ENCODE measurements at regions not wholly inside any gene's neighbourhood (a gene's known extent, or its start where the extent isn't known, plus 50 kb on each side); places are given as distances from the start of the nearest gene placed in this dataset.

- intact Hi-C loops (cut with DNase I): no loop called here
- Histone ChIP-seq H3K36me3 (no peaks in the 10 kb centered on the region), H3K4me1 (no peaks in the 10 kb centered on the region), H3K27me3 (no peaks in the 10 kb centered on the region), H3K4me3 (no peak overlapping the region), H3K9me3 (no peaks in the 10 kb centered on the region), H3K27ac (no peak overlapping the region)
- DNase-seq (ENCODE audit: extremely low spot score in 2 of 2): no peak
- TF ChIP-seq CTCF (IDR thresholded peaks at IDR 0.05) (no peak), POLR2AphosphoS5 (IDR thresholded peaks at IDR 0.05; ENCODE audit: insufficient read depth in 1 of 2, low read depth in 1 of 2) (no peak), POLR2A (IDR thresholded peaks at IDR 0.05) (no peak)
These were observed 64.3 kb downstream of the ZNF22 start for GRCh38 chr10:45064998-45065397.

- Histone ChIP-seq H3K4me1 (no peaks in the 10 kb centered on the region), H3K27ac (no peak overlapping the region), H3K27me3 (no peaks in the 10 kb centered on the region), H3K9me3 (no peaks in the 10 kb centered on the region), H3K4me3 (no peak overlapping the region), H3K36me3 (no peaks in the 10 kb centered on the region)
- intact Hi-C loops (cut with DNase I): no loop called here
- TF ChIP-seq POLR2A (IDR thresholded peaks at IDR 0.05) (no peak), CTCF (IDR thresholded peaks at IDR 0.05) (no peak), POLR2AphosphoS5 (IDR thresholded peaks at IDR 0.05; ENCODE audit: insufficient read depth in 1 of 2, low read depth in 1 of 2) (no peak)
- no peak for DNase-seq (ENCODE audit: extremely low spot score in 2 of 2)
These were observed 70.5 kb downstream of the ZNF22 start for GRCh38 chr10:45071043-45071813.

- no peaks in the 10 kb centered on the region for H3K27me3 ChIP-seq
- intact Hi-C loops (cut with DNase I): no loop called here
- no peak for DNase-seq (ENCODE audit: extremely low spot score in 2 of 2)
These were observed 74.5 kb downstream of the ZNF22 start for GRCh38 chr10:45075216-45075615.

GRCh38 chr10:45075826-45076380 lies 75.2 kb downstream of the ZNF22 start:
- no peak for TF ChIP-seq POLR2AphosphoS5 (IDR thresholded peaks at IDR 0.05; ENCODE audit: insufficient read depth in 1 of 2, low read depth in 1 of 2)
- TF ChIP-seq CTCF (IDR thresholded peaks at IDR 0.05): no peak
- no peak for TF ChIP-seq POLR2A (IDR thresholded peaks at IDR 0.05)
- Histone ChIP-seq H3K4me3 (no peak overlapping the region), H3K9me3 (no peaks in the 10 kb centered on the region), H3K27me3 (no peaks in the 10 kb centered on the region), H3K4me1 (no peaks in the 10 kb centered on the region), H3K36me3 (no peaks in the 10 kb centered on the region), H3K27ac (no peak overlapping the region)
- intact Hi-C loops (cut with DNase I): no loop called here
- no peak for DNase-seq (ENCODE audit: extremely low spot score in 2 of 2)

More at GRCh38 chr10:45075216-45075615, 74.5 kb downstream of the ZNF22 start:
- no peak overlapping the region for H3K27ac ChIP-seq
- no peak for TF ChIP-seq POLR2AphosphoS5 (IDR thresholded peaks at IDR 0.05; ENCODE audit: insufficient read depth in 1 of 2, low read depth in 1 of 2)
- no peak for TF ChIP-seq POLR2A (IDR thresholded peaks at IDR 0.05)
- TF ChIP-seq CTCF (IDR thresholded peaks at IDR 0.05): no peak
- H3K36me3 ChIP-seq: no peaks in the 10 kb centered on the region
- no peaks in the 10 kb centered on the region for H3K9me3 ChIP-seq
- no peak overlapping the region for H3K4me3 ChIP-seq
- H3K4me1 ChIP-seq: no peaks in the 10 kb centered on the region

GRCh38 chr10:45076891-45077290 lies 76.2 kb downstream of the ZNF22 start:
- Histone ChIP-seq H3K36me3 (no peaks in the 10 kb centered on the region), H3K4me3 (no peak overlapping the region), H3K27ac (no peak overlapping the region), H3K4me1 (no peaks in the 10 kb centered on the region), H3K9me3 (no peaks in the 10 kb centered on the region), H3K27me3 (no peaks in the 10 kb centered on the region)
- TF ChIP-seq CTCF (IDR thresholded peaks at IDR 0.05) (no peak), POLR2A (IDR thresholded peaks at IDR 0.05) (no peak), POLR2AphosphoS5 (IDR thresholded peaks at IDR 0.05; ENCODE audit: insufficient read depth in 1 of 2, low read depth in 1 of 2) (no peak)
- no peak for DNase-seq (ENCODE audit: extremely low spot score in 2 of 2)
- intact Hi-C loops (cut with DNase I): no loop called here

All from vagina (tissue), 2 donors.